HG03175 (cell line): ENCODE measurements at regions not wholly inside any gene's neighbourhood (a gene's known extent, or its start where the extent isn't known, plus 50 kb on each side); places are given as distances from the start of the nearest gene placed in this dataset.

Experiments
- ATAC-seq: cut with Tn5 transposase; IDR thresholded peaks from one replicate; pipeline ENCODE4 v1.9.1; 2021; ENCODE audit warnings: mild to moderate bottlenecking, moderate library complexity; ENCODE audit not compliant: unreplicated experiment

- no peak for ATAC-seq
Measured at GRCh38 chr5:142478113-142478512, 153.3 kb upstream of the SPRY4 start.

GRCh38 chr5:142475102-142475513 is 150.3 kb upstream of the SPRY4 start:
- no peak for ATAC-seq

DNA sequence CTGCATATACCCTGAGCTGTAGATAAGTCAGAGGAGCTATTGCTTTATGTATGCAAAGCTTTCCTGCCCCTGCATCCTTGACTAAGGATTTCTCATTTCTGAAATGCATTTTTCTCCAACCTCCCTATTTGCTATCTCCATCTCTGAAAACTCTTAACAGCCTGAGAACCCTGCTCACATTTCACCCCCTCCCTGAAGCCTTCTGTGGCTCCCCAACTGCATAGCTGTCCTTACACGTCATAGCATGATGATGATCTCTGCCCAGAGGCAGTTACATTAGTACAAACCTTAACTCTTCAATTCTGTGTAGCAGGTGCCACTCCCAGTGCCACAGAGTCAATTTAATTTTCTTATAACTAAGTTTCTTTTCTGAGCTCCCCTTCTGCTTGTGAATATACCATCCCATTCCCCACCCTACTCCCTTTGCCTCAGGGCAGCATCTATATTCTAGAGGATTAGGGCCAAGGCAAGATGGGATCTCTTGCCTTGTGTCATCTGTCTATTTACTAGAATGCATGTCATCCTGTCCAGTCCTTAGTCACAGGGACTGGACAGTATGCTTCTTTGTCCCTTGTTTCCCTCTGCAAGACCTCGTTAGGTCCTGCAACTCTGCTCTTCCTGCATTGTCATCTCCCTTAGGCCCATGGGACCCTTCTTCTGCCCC is 149.7 kb upstream of the SPRY4 start:
- ATAC-seq = no peak

DNA sequence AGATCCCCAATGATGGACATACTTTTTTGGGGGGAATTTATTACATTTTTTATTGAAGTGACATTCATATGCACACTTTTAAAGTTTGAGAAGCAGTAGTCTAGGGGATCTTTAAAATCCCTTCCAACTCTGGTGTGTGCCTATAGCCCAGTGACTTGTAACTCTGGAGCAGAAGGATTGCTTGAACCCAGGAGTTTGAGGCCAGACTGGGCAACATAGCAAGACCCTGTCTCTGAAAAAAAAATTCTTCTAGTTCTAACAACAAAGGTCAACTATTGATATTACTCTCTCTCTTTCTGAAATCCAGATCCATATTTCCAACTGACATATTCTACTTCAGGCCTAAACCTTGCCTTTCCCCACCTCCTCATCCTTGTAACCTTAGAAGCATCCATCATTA is 148.2 kb upstream of the SPRY4 start:
- no peak for ATAC-seq

- no peak for ATAC-seq
Measured at GRCh38 chr5:142472306-142472951, 147.6 kb upstream of the SPRY4 start.

GRCh38 chr5:142466195-142466971 is 141.6 kb upstream of the SPRY4 start:
- ATAC-seq = no peak

DNA sequence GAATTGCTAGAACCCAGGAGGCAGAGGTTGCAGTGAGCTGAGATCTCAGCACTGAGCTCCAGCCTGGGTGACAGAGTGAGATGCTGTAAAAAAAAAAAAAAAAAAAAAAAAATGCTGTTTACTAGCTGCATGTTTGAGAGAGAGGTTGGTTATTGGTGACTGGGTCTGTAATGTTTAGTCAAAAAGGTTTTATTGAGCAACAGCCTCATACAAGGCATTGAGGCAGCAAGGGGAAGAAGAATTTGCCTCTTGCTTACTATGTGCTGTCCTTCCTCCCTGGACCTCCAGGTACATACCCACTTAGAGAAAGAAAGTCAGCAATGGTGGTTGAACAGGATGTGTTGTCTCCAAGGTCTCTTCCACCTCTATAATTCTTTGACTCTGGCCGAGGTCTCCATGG is 140.7 kb upstream of the SPRY4 start:
- no peak for ATAC-seq

- no peak for ATAC-seq
Measured at GRCh38 chr5:142463904-142464303, 139.1 kb upstream of the SPRY4 start.

GRCh38 chr5:142461028-142461590 is 136.3 kb upstream of the SPRY4 start:
- ATAC-seq = no peak

DNA sequence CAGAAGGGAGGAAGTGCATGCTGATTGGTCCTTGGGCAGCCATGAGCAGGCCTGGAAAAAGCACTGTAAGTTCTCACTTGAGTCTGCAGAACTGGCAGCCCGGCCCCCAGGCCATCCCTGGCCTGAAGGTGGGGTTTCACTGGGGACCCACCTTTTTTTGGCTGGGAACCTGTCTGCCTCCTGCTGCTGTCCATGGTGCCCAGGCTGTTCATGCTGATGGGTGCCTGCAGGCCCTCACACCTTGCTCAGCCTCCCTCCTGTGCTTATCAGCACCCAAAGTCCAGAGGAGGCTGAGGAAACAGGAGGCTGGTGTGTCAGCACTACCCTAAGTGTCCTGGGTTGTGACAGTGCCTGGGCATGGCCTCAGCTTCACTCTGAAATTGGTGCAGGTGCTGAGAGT is 134.4 kb upstream of the SPRY4 start:
- ATAC-seq = no peak

- peak; percentile 55 for ATAC-seq
Measured at GRCh38 chr5:142455856-142456255, 131.0 kb upstream of the SPRY4 start.

GRCh38 chr5:142453932-142454331 is 129.1 kb upstream of the SPRY4 start:
- ATAC-seq = no peak

DNA sequence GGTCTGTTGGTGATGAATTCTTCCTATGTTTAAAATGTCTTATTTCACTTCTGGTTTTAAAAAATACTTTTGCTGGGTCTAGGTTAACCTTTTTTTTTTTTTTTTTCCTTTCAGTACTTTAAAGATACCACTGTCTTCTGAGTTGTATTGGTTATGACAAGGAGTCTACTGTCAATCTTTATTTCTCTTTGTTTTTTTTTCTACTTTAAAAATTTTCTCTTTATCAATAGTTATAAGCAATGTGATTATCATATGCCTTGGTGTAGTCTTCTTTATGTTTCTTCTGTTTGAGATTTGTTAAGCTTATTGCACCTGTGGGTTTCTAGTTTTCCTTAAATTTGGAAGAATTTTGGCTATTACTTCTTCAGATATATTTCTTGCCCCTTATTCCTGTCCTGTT is 125.6 kb upstream of the SPRY4 start:
- no peak for ATAC-seq

DNA sequence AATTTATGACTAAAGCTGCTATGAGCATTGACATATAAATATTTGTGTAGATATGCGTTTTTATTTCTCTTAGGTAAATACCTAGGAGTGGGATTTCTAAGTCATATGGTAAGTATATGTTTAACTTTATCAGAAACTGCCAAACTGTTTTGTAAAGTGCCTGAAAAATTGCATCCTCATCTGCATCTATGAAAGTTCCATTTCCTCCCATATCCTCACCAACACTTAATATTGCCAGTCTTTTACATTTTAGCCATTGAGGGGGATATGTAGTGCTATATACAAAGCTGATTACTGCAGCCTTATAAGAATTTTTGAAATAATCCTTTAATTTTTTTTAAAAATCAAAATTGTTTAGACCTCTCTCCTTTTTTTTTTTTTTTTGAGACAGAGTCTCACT is 123.1 kb upstream of the SPRY4 start:
- no peak for ATAC-seq

DNA sequence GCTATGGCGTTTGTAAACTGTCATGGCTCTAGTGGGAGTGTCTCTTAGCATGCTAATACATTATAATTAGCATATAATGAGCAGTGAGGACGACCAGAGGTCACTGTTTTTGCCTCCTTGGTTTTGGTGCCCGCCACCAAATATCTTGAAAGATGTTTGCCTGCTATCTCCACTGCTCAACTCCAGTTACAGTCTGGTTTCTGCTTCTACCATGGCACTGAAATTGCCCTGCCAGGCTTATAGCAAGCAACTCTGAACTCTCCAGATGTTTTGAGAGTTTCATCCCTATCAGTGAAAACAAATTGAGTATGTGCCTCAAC is 122.1 kb upstream of the SPRY4 start:
- ATAC-seq = no peak

GRCh38 chr5:142446131-142446959 is 121.5 kb upstream of the SPRY4 start:
- ATAC-seq = no peak

- no peak for ATAC-seq
Measured at GRCh38 chr5:142445266-142445665, 120.4 kb upstream of the SPRY4 start.

DNA sequence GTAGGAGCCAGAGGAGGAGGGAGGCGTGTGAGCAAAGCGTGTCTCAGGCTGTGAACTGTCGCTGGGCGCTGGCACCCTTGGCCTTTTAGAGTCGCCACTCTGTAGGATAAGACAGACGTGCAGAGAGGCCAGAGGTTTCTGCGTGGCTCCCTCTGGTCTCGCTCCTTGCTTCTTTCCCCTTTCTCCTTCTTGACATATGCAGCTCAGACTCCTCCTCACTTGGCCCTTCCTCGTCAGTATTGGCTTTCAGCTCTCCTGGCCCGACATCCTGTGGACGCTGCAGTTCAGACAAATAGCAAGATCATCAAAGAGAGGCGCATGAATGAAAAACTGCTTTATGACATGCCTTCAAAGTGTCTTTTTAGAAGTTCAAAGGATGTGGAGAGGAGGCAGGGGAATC is 116.8 kb upstream of the SPRY4 start:
- no peak for ATAC-seq

DNA sequence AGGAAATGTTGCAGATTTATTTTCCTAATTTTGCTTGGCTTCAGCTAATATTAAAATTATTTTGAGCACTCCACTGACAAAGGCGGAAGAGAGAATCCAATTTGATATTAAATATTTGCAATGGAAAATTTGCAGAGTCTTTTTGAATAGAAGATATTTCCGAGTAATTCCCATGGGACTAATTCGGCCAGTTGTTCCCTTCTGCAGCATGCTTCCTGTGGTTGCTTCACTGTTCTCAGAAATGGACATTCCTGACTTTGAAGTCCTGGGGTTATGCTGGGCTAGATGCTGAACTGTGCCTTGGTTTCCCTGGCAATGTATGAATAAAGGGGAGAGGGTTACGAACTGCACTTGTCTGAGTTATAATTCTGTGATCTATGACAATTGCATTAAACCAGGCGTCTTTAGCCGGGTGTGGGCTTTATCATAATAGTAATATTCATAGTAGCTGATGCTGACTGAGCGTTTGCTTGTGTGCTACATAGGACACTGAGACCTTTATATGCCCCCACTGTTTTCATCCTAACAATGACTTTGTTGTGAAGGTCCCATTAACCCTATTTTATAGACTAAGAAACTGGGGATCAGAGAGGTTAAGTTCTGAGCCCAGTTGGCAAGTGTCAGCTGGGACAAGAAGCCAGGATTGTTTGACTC is 114.5 kb upstream of the SPRY4 start:
- no peak for ATAC-seq

DNA sequence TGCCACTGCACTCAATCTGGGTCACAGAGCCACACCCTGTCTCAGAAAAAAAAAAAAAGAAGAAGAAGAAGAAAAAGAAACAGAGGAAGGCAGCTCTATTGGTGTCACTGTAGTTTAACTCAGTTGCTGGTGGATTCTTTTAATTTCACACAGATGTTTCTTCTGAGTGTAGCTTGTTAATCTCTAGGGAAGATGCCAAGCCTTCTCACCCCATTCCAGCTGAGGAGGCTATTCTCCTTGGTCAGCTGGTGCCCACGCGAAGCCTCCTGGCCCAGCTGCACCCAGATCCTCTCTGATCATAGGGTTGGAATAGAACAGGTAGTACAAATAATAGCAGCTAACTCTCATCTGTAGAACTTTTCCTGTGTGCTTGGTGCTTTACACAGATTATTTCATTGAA is 113.8 kb upstream of the SPRY4 start:
- no peak for ATAC-seq

- ATAC-seq = no peak
Measured at GRCh38 chr5:142437563-142437962, 112.7 kb upstream of the SPRY4 start.
